Activated CD4-positive, alpha-beta memory T cell treated with anti-CD3 and anti-CD28 coated beads for 36 hours (primary cell): ENCODE measurements at regions not wholly inside any gene's neighbourhood (a gene's known extent, or its start where the extent isn't known, plus 50 kb on each side); places are given as distances from the start of the nearest gene placed in this dataset.

Experiments used
- CTCF ChIA-PET: fragments of 350-600 bp; sonication (Branson Sonifier 250); formaldehyde crosslinking; loops from one replicate; lab custom pipeline; 2021; ENCODE audit warnings: antibody characterized with exemption, inconsistent platforms; lab: Charles Lee
- POLR2A ChIA-PET: fragments of 350-600 bp; sonication (Branson Sonifier 250); formaldehyde crosslinking; loops from one replicate; lab custom pipeline; 2021; ENCODE audit warnings: antibody characterized with exemption; lab: Charles Lee
- DNase-seq: peaks from one replicate; pipeline ENCODE4 v3.0.0-alpha.2; 2020
- H3K27ac Mint-ChIP-seq: one replicate; pipeline ENCODE4 v1.8.0; 2021; ENCODE audit warnings: mixed read lengths
- H3K27me3 Mint-ChIP-seq: one replicate; pipeline ENCODE4 v1.8.0; 2021; ENCODE audit warnings: mixed read lengths
- H3K36me3 Mint-ChIP-seq: one replicate; pipeline ENCODE4 v1.8.0; 2021; ENCODE audit warnings: mixed read lengths
- H3K4me1 Mint-ChIP-seq: one replicate; pipeline ENCODE4 v1.8.0; 2021; ENCODE audit warnings: low read depth, mixed read lengths
- H3K4me3 Mint-ChIP-seq: one replicate; pipeline ENCODE4 v1.8.0; 2021; ENCODE audit warnings: mild to moderate bottlenecking, mixed read lengths
- H3K9me3 Mint-ChIP-seq: one replicate; pipeline ENCODE4 v1.8.0; 2021; ENCODE audit warnings: mixed read lengths
- intact Hi-C: fragments of 100-400 bp; cut with micrococcal nuclease; formaldehyde crosslinking; loops from one replicate; pipeline ENCODE4 v1.15.1; 2023

DNA sequence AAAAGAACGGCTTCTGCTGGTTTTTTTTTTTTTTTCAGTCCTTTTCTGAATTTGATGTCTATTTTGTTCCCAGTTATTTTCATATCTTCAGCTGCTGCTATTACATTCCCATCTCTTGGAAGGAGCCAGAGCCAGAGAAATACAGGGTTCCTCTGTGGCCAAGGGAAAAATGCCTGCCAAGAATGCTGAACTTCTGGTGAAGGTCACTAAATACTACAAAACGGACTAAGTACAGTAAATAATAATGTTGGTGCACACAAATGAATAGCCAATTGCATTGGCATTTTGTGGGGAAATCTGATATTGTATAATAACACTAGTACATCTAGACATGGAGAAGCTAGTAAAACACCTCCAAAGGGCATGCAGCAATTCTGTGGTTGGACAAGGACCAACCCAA, 56.3 kb upstream of the ZEB1 start:
- ChIA-PET CTCF (interaction anchor here (0.5 kb wide), 1 partner anchor 20 kb away, joined by 3 read pairs; no protein-coding TSS in a partner anchor), POLR2A (no interaction called here)
- DNase-seq, result no peak
- peaks cover 3% of the 10 kb centered on the region for H3K27me3 Mint-ChIP-seq
- H3K4me3 Mint-ChIP-seq, result no peak overlapping the region
- no peak overlapping the region for H3K27ac Mint-ChIP-seq
- intact Hi-C loops, result no loop called here
- H3K36me3 Mint-ChIP-seq, result no peaks in the 10 kb centered on the region
- no peaks in the 10 kb centered on the region for H3K4me1 Mint-ChIP-seq
- H3K9me3 Mint-ChIP-seq, result no peaks in the 10 kb centered on the region

DNA sequence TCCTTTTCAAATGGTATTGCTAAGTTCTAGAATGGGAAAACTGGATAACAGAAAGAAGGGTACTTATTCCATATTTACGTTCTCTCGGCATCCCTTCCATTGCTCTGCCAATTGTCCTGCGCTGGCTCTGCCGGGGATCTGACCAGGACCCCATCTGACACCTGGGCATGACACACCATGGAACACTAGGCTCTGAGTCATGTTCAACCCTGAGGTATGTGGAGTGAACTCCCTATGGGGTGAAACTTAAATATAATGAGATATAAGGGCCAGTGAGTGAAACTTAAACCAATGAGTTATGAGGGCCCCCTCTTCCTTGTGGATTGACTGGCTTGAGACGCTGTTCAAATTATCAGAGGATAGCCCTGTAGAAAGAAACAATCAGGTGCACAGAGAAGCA, 55.1 kb upstream of the ZEB1 start:
- intact Hi-C loops, result no loop called here
- Mint-ChIP-seq H3K9me3 (no peaks in the 10 kb centered on the region), H3K4me3 (no peak overlapping the region), H3K27ac (no peak overlapping the region), H3K36me3 (no peaks in the 10 kb centered on the region), H3K4me1 (no peaks in the 10 kb centered on the region), H3K27me3 (peaks cover 3% of the 10 kb centered on the region)
- DNase-seq, result no peak
- POLR2A ChIA-PET, result no interaction called here
- CTCF ChIA-PET, result no interaction called here

DNA sequence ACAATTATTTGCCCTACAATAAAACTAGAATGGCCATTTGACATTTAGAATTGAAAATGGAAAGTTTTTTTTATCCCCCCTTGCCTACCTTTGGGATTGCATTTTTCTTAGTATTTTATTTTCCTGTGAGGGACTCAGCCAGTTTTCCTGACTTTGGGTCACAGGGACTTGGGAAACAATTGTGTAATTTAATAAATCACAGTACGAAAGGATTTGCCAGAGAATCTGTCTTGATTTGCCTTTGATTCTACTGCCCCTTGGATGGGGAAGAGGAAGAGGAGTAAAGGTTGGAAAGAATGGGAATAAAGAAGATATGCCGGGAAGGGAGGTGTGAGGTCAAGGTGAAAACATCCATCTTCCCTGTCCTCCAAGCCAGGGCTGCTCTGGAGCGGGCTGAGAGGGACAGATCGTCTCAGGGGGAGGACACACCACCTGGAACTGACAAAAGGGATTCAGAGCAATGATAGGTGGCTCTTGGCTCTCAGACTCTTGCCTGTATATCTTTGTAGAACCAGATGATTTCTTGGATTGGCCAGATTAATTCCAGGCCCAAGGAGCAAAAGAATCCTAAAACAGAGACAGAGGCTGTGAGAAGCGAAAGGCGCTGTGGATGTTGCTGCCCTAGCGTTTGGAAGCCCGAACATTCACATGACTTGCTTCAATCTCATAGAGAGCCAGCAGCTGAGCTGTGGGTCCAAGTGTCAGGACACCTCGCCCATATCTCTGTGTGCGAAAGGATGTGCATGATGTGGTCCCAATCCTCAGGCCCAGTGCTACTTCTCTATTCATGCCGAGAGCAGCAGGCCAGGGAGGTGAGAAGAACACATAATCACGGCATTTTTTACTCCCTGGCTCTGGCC, 50.3 kb upstream of the ZEB1 start:
- H3K27ac Mint-ChIP-seq, result no peak overlapping the region
- peaks cover 10% of the 10 kb centered on the region for H3K9me3 Mint-ChIP-seq
- POLR2A ChIA-PET, result no interaction called here
- intact Hi-C loops, result no loop called here
- no peaks in the 10 kb centered on the region for H3K27me3 Mint-ChIP-seq
- H3K36me3 Mint-ChIP-seq, result peaks cover 3% of the 10 kb centered on the region
- CTCF ChIA-PET, result no interaction called here
- no peak for DNase-seq
- H3K4me1 Mint-ChIP-seq, result no peaks in the 10 kb centered on the region
- H3K4me3 Mint-ChIP-seq, result no peak overlapping the region
